Kidney capillary endothelial cell (primary cell): ENCODE measurements at regions not wholly inside any gene's neighbourhood (a gene's known extent, or its start where the extent isn't known, plus 50 kb on each side); places are given as distances from the start of the nearest gene placed in this dataset.
"Not testable (repeated sequence)": the region's sequence is repeated elsewhere in the genome, so short reads cannot be mapped to it uniquely, and the experiment has no call there.

Experiments
- DNase-seq: peaks from one replicate; pipeline ENCODE4 v3.0.0-alpha.2; 2018; ENCODE audit warnings: low spot score

DNA sequence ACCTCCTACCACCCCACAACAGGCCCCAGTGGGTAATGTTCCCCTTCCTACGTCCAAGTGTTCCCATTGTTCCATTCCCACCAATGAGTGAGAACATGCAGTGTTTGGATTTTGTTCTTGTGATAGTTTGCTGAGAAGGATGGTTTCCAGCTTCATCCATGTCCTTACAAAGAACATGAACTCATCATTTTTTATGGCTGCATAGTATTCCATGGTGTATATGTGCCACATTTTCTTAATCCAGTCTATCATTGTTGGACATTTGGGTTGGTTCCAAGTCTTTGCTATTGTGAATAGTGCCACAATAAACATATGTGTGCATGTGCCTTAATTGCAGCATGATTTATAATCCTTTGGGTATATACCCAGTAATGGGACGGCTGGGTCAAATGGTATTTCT lies 81.6 kb downstream of the P2RY10 start:
- DNase-seq: not testable (repeated sequence)

DNA sequence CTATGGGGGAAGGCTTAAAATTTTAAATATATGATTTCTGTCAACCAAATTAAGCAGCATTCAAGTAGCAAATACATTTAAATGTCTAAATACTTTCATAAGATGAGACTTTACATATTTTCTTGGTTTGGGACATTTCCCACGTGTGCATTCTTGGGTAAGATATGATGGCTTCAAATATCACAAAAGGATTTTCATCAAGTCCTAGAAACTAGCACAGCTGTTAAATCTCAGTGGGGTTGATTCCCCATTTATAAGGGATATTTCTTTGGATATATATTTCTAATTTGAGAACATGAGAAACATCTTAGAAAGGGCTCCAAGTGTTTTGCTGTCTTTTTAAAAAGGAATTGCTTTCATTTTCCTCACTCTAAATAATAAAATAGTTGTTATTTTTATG lies 90.2 kb downstream of the P2RY10 start:
- no peak for DNase-seq

DNA sequence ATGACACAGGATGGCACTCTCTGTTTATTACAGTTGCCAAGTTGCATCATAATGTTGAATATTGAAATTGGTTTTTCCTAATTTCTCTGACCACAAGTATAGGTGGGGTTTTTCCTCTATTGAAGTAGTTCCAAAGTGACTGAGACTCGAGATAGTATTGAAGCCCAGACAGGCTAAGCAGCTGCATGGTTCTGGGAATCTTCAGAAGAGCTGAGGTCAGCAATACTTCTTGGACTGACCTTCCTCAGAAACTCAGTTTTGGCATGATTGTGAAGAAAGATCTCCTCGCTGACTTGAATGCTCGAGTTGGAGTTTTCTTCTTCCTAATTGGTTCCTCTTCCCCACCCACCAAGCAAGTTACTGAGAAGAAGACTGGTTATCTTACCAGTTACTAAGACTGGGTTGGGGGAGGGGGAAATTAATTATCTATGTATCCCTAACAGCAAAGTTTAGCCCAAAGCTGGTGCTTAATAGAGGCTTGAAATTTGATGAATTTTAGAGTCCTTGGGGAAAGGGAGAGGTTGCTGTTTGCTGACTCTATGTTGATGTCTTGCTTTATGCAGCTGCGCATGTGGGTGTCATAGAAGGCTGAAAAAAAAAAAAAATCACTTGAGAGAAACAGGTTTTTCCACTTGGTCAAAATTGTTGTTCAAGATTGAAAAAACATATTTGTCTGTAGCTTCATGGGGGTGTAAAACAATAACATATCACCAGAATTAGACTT lies 91.1 kb downstream of the P2RY10 start:
- no peak for DNase-seq

DNA sequence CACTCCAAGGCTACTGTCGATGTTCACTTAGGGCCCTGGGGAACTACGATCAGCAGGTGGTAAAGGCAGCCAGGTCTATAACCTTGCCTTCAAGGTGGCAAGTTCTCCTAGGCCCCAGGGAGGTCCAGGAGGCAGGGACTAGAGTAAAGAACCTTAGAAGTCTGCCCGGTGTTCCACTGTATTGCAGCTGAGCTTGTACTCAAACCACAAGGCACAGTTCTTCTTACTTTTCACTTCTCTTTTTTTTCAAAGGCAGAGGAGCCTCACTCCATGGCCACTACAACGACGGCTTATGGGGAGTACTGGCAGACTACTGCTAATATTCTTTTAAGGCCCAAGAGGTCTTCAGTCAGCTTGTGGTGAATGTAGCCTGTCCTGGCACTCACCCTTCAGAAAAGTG lies 78.8 kb upstream of the GPR174 start:
- no peak for DNase-seq

DNA sequence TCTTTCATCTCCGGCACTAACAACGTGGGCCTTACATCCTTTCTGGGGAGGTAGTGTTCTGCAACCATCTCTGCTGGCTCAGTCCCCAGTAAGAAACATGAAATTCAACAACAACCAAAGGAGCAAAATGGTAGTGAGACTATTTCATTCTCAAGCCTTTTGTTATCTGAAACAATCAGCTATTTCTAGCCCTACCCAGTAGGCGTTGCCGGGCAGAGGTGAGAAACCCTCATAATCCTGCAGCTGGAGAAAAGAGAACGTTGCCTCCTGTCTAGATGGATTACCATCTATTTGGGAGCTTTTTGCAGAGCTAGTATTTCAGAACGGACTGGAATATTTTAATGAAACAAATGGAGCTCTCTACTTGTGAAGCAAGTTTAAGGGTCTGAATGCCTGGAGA lies 66.4 kb upstream of the GPR174 start:
- DNase-seq: no peak

DNA sequence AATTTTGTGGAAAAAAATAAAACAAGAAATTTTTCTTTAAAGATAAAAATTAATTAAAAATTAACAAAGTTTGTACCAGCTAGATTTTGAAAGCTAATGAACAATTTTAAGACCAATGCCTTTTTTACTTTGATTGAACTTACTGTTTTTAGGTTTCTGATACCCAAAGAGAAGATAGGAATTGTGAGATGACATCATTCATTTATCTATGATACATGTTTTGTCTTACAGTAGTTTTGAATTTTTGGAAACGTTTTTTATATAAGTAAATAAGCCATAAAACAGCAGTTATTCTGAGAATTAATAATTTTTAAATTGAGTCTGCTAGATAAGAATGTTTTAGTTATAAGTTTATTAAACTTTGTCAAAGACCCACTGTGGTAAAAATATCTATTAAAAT lies 65.0 kb upstream of the GPR174 start:
- DNase-seq: no peak

DNA sequence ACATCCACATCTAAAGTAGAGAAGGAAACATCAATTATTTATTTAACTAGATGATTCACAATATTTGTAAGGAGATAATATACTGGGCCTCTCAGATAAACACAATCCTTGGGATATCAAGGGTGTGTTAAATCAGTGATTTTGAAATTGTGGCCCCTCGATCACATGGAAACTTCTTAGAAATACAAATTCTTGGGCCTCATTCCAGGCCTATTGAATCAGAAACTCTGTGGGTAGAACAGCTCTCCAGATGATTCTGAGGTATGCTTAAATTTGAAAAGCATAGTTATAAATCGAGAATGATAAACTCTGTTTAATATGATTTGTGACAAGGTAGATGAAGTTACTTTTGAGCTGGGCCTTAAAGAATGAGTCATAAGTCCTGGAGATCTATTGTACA lies 64.3 kb upstream of the GPR174 start:
- no peak for DNase-seq

DNA sequence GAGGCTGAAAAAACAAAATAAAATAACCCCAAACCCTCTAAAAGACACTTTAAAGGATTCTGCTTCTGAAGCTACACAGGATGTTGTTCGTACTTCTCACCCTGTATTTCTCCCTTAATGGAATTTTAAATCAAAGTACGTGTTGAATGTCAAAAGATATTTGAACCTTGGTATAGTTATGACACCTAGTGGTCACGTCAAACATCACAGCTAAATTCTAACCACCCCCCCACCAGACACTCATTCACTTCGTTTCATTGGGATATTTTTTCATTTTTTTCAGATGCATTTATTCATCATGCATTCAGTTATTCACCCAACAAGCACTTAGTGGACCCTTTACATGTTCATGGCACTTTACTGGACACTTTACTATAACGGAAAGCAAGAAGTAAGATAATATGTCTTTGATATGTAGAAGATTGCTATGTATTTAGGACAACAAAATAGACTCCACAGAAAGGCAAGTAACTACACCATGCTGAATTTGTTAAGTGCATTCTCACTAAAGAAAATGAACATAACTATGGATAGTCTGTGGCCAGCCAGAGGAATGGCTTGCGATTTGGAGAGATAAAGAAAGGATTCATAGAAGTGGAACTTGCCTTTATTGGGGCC lies 62.5 kb upstream of the GPR174 start:
- peak; percentile 65 for DNase-seq

DNA sequence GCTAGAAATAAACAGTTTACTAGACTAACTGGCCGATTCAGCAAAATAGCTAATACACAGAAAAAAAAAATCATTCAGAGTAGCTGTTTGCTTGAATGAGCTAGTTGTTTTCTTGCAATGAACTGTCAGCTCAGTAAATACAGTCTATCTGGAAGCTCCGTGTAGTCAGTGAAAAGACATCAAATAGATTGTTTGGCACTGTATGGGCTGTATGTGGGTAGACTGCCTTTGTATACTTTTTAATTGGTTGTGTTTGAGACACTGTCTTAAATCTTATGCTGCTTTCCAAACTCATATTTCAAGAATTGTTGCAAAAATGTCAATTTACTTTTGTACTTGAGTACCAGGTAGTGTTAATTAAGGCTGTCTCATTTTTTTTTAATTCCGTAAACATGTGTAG lies 61.6 kb upstream of the GPR174 start:
- DNase-seq: no peak

DNA sequence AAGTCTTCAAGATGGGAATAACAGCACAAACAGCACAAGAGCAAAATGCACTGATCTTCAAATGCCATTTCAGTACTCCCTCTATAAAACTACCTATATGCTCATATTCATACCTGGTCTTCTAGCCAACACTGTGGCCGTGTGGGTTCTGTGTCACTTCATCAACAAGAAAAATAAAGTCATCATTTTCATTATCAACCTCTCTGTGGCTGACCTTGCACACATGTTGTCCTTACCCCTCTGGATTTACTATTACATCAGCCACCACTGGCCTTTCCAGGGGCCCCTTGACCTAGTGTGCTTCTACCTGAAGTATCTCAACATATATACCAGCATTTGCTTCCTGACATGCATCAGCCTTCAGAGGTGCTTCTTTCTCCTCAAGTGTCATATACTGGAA lies 59.6 kb upstream of the GPR174 start:
- no peak for DNase-seq

DNA sequence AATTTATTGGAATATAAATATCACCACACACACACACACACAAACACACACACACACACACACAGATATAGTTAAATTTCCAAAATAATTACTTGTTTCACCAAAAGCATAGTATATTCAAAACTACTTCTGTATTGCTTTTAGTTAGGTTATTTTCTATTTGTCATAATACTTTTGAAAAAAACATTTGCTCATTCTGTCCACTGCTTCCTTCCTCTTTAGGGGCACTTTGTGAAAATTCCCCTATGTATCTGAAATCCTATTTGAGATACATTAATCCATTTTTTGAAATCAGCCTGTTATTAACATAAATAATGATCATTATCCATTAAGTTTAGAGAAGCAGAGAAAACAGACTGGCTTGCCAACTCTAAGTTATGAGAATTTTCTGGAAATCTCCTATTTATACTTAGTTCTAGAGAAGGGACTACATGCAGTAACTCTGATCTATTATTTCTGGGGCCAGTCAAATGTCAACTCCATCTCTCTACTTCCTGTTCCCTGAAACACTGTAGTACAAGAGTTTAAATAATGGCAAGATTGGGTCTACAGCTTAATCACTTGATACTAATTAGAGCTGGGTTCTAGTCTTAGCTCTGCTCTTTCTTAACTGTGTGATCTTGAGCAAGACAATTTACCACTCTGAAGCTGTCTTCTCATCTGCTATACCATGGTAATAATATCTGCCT lies 54.4 kb upstream of the GPR174 start:
- no peak for DNase-seq

DNA sequence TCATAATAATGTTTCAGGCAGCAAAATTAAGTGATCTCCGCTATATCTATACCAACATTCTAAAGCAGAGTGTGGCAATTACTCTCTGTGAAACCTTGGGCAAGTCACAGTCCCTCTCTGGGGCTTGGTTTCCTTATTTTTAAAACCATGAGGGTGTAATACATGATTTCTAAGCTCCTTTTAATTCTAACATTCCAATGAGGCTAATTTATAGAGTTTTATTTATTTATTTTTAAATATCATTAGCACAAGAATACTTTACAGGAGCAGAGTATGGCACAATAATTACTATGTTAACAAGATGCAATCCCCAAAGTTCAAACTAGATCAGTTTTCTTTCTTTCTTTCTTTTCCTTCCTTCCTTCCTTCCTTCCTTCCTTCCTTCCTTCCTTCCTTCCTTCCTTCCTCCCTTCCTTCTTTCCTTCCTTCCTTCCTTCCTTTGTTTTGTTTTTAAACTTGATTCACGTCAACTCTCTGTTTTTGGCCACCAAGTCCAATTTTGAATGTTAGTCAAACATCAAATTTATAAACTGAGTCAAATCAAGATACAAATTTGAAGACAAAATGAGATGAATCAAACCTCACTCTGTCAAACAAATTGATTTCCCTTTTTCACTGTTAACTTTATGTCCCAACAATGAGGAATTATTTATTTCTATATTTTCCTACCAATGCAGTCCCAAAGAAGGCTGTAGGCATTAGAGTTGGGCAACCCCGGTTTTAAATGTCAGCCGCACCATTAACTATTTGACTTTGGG lies 50.2 kb upstream of the GPR174 start:
- no peak for DNase-seq
